Lower lobe of right lung (tissue), 2 donors: ENCODE measurements at regions not wholly inside any gene's neighbourhood (a gene's known extent, or its start where the extent isn't known, plus 50 kb on each side); places are given as distances from the start of the nearest gene placed in this dataset.

Source experiments
- ATAC-seq, 2 donors: fragments of 200-7000 bp; cut with Tn5 transposase; one replicate each; pipeline ENCODE4 v1.9.1; 2020 to 2022; ENCODE audit warnings: mild to moderate bottlenecking in 2 of 2, moderate library complexity in 2 of 2
- DNase-seq: peaks from one replicate; pipeline ENCODE4 v3.0.0-alpha.2; 2020
- H3K27ac ChIP-seq: fragments of 200-600 bp; one replicate; pipeline ENCODE4 v1.8.0; 2022
- H3K27me3 ChIP-seq: fragments of 200-600 bp; one replicate; pipeline ENCODE4 v1.8.0; 2022; ENCODE audit warnings: low read depth
- H3K36me3 ChIP-seq: fragments of 200-600 bp; one replicate; pipeline ENCODE4 v1.8.0; 2022; ENCODE audit warnings: mild to moderate bottlenecking
- H3K4me1 ChIP-seq: fragments of 200-600 bp; one replicate; pipeline ENCODE4 v1.8.0; 2022
- H3K4me3 ChIP-seq: fragments of 200-600 bp; one replicate; pipeline ENCODE4 v1.8.0; 2022; ENCODE audit warnings: mild to moderate bottlenecking
- H3K9me3 ChIP-seq: fragments of 200-600 bp; one replicate; pipeline ENCODE4 v1.8.0; 2022
- CTCF ChIP-seq: fragments of 200-600 bp; IDR thresholded peaks from one replicate; pipeline ENCODE4 v1.8.0; 2022; ENCODE audit warnings: antibody characterized with exemption, mild to moderate bottlenecking
- intact Hi-C: fragments of 100-400 bp; cut with DNase I; formaldehyde crosslinking; loops from one replicate; pipeline ENCODE4 v1.11.0; 2022
- donor health status: DM: no; HTN: yes; CAD: no; lungs with severe emphysema.

GRCh38 chr12:63406781-63407180 is 255.8 kb upstream of the AVPR1A start:
- intact Hi-C loops: no loop called here
- no peak for DNase-seq

DNA sequence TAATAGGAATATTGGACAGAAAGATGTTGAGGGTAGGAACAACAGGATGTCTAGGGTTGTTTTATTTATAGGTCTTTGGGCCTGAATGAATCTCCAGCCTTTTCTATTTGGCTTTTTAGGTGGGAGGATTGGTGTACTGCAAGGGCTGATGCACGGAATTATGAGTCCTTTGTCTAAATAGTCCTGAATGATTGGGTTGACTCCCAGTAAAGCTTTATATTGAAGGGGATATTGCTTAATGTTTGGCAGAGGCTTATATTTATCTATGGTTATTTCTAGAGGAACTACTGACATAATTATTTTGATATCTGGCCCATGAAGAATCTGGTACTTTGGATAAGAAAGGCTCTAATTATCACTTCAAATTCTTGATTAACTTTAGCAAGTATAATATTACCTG is 253.6 kb upstream of the AVPR1A start:
- intact Hi-C loops: no loop called here
- no peak overlapping the region for H3K4me3 ChIP-seq
- no peaks in the 10 kb centered on the region for H3K4me1 ChIP-seq
- TF ChIP-seq CTCF: no peak
- no peak for DNase-seq
- ATAC-seq: no peak
- H3K9me3 ChIP-seq: no peaks in the 10 kb centered on the region
- no peaks in the 10 kb centered on the region for H3K36me3 ChIP-seq
- no peaks in the 10 kb centered on the region for H3K27me3 ChIP-seq
- H3K27ac ChIP-seq: no peak overlapping the region

More at GRCh38 chr12:63406781-63407180, 255.8 kb upstream of the AVPR1A start:
- ATAC-seq: no peak
- no peak for TF ChIP-seq CTCF
- Histone ChIP-seq H3K4me1 (no peaks in the 10 kb centered on the region), H3K27ac (no peak overlapping the region), H3K36me3 (no peaks in the 10 kb centered on the region), H3K9me3 (no peaks in the 10 kb centered on the region), H3K4me3 (no peak overlapping the region), H3K27me3 (no peaks in the 10 kb centered on the region)

- TF ChIP-seq CTCF: no peak
- DNase-seq (no peak), ATAC-seq (no peak)
- intact Hi-C loops: no loop called here
- no peak overlapping the region for H3K27ac ChIP-seq
- H3K36me3 ChIP-seq: no peaks in the 10 kb centered on the region
- H3K4me1 ChIP-seq: no peaks in the 10 kb centered on the region
- no peak overlapping the region for H3K4me3 ChIP-seq
- H3K27me3 ChIP-seq: no peaks in the 10 kb centered on the region
- H3K9me3 ChIP-seq: no peaks in the 10 kb centered on the region
Observed at GRCh38 chr12:63403256-63403655, 252.3 kb upstream of the AVPR1A start.

DNA sequence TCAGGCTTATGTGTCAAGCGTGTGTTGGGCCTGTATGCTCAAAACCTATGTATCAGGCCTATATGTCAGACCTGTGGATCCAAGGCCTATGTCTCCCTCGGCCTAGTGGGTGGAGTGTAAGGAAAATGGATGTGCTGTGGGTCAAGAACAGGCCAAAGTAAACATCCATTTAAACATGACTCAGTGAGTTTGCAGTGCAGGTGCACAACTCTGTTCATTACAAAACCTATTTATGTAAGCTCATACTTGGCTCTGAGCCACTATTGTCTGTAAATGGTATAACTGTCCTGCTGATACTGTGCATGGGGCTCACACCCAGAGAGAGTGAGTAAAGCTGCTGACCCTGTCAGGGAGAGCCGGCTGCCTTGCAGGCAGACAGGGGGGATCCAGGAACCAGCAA is 249.7 kb upstream of the AVPR1A start:
- Histone ChIP-seq H3K27me3 (no peaks in the 10 kb centered on the region), H3K36me3 (no peaks in the 10 kb centered on the region), H3K9me3 (no peaks in the 10 kb centered on the region), H3K4me1 (no peaks in the 10 kb centered on the region), H3K4me3 (no peak overlapping the region), H3K27ac (no peak overlapping the region)
- intact Hi-C loops: no loop called here
- ATAC-seq (peak in 1 of 2 donors; percentile 19), DNase-seq (no peak)
- no peak for TF ChIP-seq CTCF

- no peaks in the 10 kb centered on the region for H3K27me3 ChIP-seq
- no peak overlapping the region for H3K27ac ChIP-seq
- peak; percentile 11 to 22 for ATAC-seq
- TF ChIP-seq CTCF: no peak
- H3K36me3 ChIP-seq: no peaks in the 10 kb centered on the region
- no peak for DNase-seq
- no peak overlapping the region for H3K4me3 ChIP-seq
- no peaks in the 10 kb centered on the region for H3K9me3 ChIP-seq
- no peaks in the 10 kb centered on the region for H3K4me1 ChIP-seq
- intact Hi-C loops: no loop called here
Observed at GRCh38 chr12:63400318-63400717, 249.3 kb upstream of the AVPR1A start.

GRCh38 chr12:63397807-63398206 is 246.8 kb upstream of the AVPR1A start:
- intact Hi-C loops: no loop called here
- H3K4me3 ChIP-seq: no peak overlapping the region
- H3K36me3 ChIP-seq: no peaks in the 10 kb centered on the region
- H3K9me3 ChIP-seq: no peaks in the 10 kb centered on the region
- no peaks in the 10 kb centered on the region for H3K4me1 ChIP-seq
- TF ChIP-seq CTCF: no peak
- no peaks in the 10 kb centered on the region for H3K27me3 ChIP-seq
- DNase-seq (no peak), ATAC-seq (peak in 1 of 2 donors; percentile 11)
- H3K27ac ChIP-seq: no peak overlapping the region
